ENCODE measurements at regions not wholly inside any gene's neighbourhood (a gene's known extent, or its start where the extent isn't known, plus 50 kb on each side); places are given as distances from the start of the nearest gene placed in this dataset.
"Not testable (repeated sequence)": the region's sequence is repeated elsewhere in the genome, so short reads cannot be mapped to it uniquely, and the experiment has no call there.

DNA sequence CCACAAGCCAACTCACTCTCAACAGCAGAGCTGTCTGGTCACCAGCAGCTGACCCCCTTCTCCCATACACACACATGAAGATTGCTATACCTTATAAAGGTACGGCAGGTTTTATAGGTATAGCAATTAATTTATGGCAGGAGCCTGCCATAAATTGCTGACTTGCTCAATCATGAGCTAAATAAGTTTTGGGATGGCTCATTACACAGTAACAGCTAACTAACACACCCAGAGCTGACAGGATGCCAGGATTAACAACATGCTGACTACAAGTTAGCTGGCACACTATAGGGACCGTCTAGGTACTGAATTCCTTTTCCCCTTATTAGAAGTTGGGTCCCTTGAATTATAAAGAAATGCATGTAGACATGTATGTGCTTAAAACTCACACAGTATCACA, 150.3 kb upstream of the KCNJ18 start:
- ChIA-PET CTCF (no interaction called here), POLR2A (no interaction called here)
- no peak for DNase-seq
- TF ChIP-seq CTCF (IDR thresholded peaks at IDR 0.05): no peak
- ATAC-seq: no peak
- Mint-ChIP-seq H3K4me3 (no peak overlapping the region), H3K36me3 (ENCODE audit: low read depth) (peaks cover 54% of the 10 kb centered on the region), H3K9me3 (peaks cover 9% of the 10 kb centered on the region), H3K4me1 (ENCODE audit: low read depth) (peaks cover 20% of the 10 kb centered on the region), H3K27ac (no peak overlapping the region), H3K27me3 (no peaks in the 10 kb centered on the region)
- intact Hi-C loops (cut with micrococcal nuclease): no loop called here

DNA sequence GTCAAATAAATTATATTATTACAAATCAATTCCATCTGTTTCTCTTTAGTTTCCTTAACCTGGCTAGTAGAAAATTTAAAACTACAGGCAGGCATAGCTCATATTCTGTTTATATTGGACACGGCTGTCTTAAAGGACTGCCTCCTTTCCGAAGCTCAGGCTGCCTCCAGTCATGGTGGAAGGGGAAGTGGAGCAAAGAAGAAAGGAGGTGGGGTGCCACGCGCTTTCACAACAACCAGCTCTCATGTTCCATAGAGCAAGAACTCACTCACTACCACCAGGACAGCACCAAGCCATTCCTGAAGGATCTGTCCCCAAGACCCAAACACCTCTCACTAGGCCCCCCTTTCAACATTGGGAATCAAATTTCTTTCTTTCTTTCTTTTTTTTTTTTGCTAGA, 149.3 kb upstream of the KCNJ18 start:
- no peak overlapping the region for H3K27ac Mint-ChIP-seq
- no peak for TF ChIP-seq CTCF (IDR thresholded peaks at IDR 0.05)
- H3K4me1 Mint-ChIP-seq (ENCODE audit: low read depth): peaks cover 24% of the 10 kb centered on the region
- H3K27me3 Mint-ChIP-seq: no peaks in the 10 kb centered on the region
- intact Hi-C loops (cut with micrococcal nuclease): no loop called here
- H3K36me3 Mint-ChIP-seq (ENCODE audit: low read depth): peaks cover 53% of the 10 kb centered on the region
- ATAC-seq (no peak), DNase-seq (no peak)
- ChIA-PET CTCF (no interaction called here), POLR2A (no interaction called here)
- no peak overlapping the region for H3K4me3 Mint-ChIP-seq
- H3K9me3 Mint-ChIP-seq: peaks cover 3% of the 10 kb centered on the region

- Mint-ChIP-seq H3K4me3 (no peak overlapping the region), H3K9me3 (no peaks in the 10 kb centered on the region), H3K27ac (no peak overlapping the region), H3K36me3 (ENCODE audit: low read depth) (peaks cover 56% of the 10 kb centered on the region), H3K4me1 (ENCODE audit: low read depth) (peaks cover 31% of the 10 kb centered on the region), H3K27me3 (no peaks in the 10 kb centered on the region)
- DNase-seq: no peak
- POLR2A ChIA-PET: no interaction called here
- ATAC-seq: no peak
- CTCF ChIA-PET: no interaction called here
- intact Hi-C loops (cut with micrococcal nuclease): no loop called here
- no peak for TF ChIP-seq CTCF (IDR thresholded peaks at IDR 0.05)
Observed at GRCh38 chr17:21545064-21545463, 147.3 kb upstream of the KCNJ18 start.

- POLR2A ChIA-PET: no interaction called here
- CTCF ChIA-PET: interaction anchor here (1.0 to 1.1 kb wide), 2 partner anchors 35 to 37 kb away, joined by 3 to 6 read pairs; no protein-coding TSS in a partner anchor
- H3K36me3 Mint-ChIP-seq (ENCODE audit: low read depth): peaks cover 53% of the 10 kb centered on the region
Observed at GRCh38 chr17:21548236-21548635, 144.1 kb upstream of the KCNJ18 start.

DNA sequence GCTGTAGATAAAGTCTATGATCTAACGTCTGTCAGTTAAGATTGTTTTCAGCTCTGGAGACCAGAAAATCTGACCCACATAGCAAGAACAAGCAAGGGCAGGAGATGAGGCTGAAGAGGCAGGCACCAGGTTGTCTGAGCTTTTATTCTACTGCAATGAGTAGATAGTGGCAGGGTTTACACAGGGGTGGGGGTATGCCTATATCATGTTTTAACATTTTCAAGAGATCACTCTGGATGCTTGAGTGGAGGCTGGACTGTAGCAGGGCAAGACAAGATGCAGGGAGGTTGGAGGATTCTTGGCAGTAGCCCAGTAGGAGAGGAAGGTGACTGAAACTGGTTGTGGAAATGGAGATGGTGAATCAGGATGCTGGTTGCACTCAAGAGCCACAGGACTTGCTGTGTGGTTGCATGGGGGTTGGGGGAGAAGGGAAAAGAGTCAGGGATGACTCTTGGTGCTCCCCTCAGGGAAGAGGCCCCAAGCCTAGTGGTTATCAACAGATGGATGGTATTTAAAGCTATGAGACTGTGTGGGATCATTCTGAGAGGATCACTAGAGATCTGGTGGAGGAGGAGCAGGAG, 143.1 kb upstream of the KCNJ18 start:
- Mint-ChIP-seq H3K36me3 (ENCODE audit: low read depth) (peaks cover 47% of the 10 kb centered on the region), H3K4me1 (ENCODE audit: low read depth) (peaks cover 33% of the 10 kb centered on the region), H3K4me3 (peak overlapping the region; percentile 84), H3K27me3 (peaks cover 10% of the 10 kb centered on the region), H3K27ac (peak overlapping the region; percentile 92), H3K9me3 (peaks cover 4% of the 10 kb centered on the region)
- intact Hi-C loops (cut with micrococcal nuclease): no loop called here
- DNase-seq: peak; percentile 43
- no peak for TF ChIP-seq CTCF (IDR thresholded peaks at IDR 0.05)
- POLR2A ChIA-PET: no interaction called here
- ATAC-seq: peak; percentile 19
- CTCF ChIA-PET: interaction anchor here (0.7 to 1.0 kb wide), 2 partner anchors 36 kb away, joined by 3 to 4 read pairs; no protein-coding TSS in a partner anchor

More at GRCh38 chr17:21548236-21548635, 144.1 kb upstream of the KCNJ18 start:
- peaks cover 33% of the 10 kb centered on the region for H3K4me1 Mint-ChIP-seq (ENCODE audit: low read depth)
- intact Hi-C loops (cut with micrococcal nuclease): no loop called here
- no peaks in the 10 kb centered on the region for H3K9me3 Mint-ChIP-seq
- ATAC-seq: no peak
- H3K27me3 Mint-ChIP-seq: peaks cover 8% of the 10 kb centered on the region
- no peak overlapping the region for H3K27ac Mint-ChIP-seq
- TF ChIP-seq CTCF (IDR thresholded peaks at IDR 0.05): no peak
- peak overlapping the region; percentile 84 for H3K4me3 Mint-ChIP-seq
- DNase-seq: no peak

- H3K9me3 Mint-ChIP-seq; ATAC-seq; intact Hi-C loops (cut with micrococcal nuclease): not testable (repeated sequence)
- Mint-ChIP-seq H3K4me1 (ENCODE audit: low read depth) (peaks cover 33% of the 10 kb centered on the region), H3K27ac (peak overlapping the region; percentile 92), H3K36me3 (ENCODE audit: low read depth) (peaks cover 43% of the 10 kb centered on the region), H3K27me3 (peaks cover 14% of the 10 kb centered on the region), H3K4me3 (peak overlapping the region; percentile 84)
- peak; percentile 31 for DNase-seq
- CTCF ChIA-PET: interaction anchor here (0.7 to 1.4 kb wide), 2 partner anchors 37 to 92 kb away, joined by 3 to 4 read pairs; no protein-coding TSS in a partner anchor
- POLR2A ChIA-PET: interaction anchor here (0.7 kb wide), 1 partner anchor 15 kb away, joined by 4 read pairs; no protein-coding TSS in a partner anchor
Observed at GRCh38 chr17:21550031-21550430, 142.3 kb upstream of the KCNJ18 start.
